Activated CD8-positive, alpha-beta memory T cell treated with anti-CD3 and anti-CD28 coated beads, Interleukin-2, amount 50 U/mL, for 24 hours (primary cell): ENCODE measurements at regions not wholly inside any gene's neighbourhood (a gene's known extent, or its start where the extent isn't known, plus 50 kb on each side); places are given as distances from the start of the nearest gene placed in this dataset.

ENCODE experiments used
- DNase-seq: peaks from one replicate; pipeline ENCODE4 v3.0.0-alpha.2; 2020; ENCODE audit errors: extremely low read depth

DNA sequence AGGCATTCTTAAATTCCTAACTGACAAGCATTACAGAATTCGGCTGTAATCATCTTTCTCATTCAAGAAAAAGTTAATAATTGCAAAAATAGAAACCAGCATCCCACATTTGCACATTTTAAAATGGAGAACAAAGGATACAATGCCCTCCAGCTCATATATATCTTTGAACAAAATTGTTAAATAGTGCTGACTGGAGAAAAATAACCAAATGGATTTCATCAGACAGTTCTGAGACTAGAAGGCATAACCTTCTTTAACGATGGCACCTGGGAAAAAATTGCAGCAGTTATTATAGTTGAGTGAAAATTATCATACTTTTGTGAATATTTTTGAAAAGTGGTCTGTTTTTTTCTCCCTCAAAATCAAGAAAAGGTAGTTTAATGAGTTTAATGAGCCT is 138.9 kb upstream of the CDH19 start:
- DNase-seq: no peak

DNA sequence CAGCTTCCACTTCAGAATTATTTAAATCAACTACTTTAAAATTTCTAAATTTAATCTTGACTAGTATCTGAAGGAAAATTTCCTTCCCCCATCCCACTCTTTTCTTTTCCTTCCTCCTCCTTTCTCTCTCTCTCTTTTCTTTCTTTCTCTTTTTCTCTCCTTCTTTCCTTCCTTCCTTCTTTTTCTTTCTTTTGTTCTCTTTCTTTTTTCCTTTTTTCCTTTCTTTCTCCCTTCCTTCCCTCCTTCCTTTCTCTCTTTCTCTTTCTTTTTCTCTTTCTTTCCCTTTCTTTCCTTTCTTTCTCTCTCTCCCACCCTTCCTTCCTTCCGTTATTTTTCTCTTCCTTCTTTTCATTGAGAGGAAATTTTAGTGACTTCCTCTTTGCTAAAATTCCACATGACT is 132.0 kb upstream of the CDH19 start:
- DNase-seq: no peak

DNA sequence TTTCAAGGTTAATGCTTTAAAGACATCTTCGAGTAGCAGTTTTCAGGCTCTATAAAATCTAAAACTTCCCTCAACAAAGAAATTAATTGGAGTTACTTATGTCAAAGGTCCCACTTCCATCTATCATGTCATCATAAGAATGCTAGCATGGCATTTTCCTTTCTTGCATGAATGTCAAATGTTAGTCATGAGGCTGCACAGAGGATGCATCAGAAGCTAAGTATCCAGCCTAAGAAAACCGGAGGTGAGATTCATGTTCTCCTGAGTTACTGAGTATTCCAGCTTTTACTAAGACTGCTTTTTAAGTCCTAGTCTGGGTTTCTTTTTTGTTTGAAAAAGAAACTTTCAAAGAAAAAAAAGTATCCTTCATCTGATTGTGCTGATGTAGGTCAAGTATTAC is 130.6 kb upstream of the CDH19 start:
- no peak for DNase-seq

DNA sequence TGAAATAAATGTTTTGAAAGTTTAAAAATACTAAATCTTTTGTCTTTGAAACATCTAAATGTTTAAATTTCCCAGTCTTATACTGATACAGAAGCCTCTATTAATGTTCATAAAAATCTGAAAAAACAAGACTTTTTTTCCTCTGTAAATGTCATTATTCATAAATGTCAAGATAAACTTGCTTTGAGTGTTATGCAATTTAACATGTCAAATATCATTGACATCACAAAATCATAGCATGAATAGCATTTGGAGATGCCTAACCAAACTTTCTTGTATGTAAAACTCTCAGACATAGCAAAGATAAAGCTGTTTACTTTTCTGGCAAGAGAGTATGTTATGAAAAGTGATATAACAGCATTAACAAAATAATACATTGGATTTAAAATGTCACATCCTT is 128.0 kb upstream of the CDH19 start:
- DNase-seq: no peak

DNA sequence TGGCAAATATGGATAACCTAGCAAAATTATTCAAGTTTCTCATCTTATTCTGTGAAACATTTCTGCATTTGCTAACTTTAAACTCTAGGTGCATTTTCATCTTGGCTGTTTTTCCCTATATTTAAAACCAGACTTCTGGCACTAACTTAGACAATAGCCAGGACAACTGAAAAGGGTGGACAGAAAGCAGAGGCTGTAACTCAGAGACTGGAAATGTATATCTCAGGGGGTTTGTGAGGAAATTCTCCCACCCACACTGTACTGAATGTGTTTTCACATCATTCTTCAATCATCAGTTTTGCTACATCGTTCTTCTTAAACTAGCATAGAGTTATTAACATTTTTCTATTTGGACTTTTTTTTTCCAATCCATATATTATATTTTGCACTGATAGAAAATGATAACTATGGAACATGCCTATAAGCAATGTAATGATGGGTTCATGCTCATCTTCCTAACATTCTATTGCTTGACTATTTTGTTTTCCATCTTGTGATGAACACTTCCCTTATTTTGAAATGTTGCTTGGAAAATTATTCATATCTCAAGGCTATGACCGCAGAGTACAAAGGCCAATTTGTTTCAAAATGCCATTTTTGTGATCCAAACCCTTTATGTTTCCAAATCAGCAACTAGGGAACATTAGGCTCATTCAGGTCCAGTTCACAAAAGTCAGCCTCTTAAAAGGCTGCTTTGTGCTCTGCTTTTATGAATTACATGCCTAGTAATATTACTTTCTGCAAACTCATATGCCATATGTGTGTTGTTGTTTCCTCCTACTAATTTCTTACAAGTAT is 125.8 kb upstream of the CDH19 start:
- no peak for DNase-seq

DNA sequence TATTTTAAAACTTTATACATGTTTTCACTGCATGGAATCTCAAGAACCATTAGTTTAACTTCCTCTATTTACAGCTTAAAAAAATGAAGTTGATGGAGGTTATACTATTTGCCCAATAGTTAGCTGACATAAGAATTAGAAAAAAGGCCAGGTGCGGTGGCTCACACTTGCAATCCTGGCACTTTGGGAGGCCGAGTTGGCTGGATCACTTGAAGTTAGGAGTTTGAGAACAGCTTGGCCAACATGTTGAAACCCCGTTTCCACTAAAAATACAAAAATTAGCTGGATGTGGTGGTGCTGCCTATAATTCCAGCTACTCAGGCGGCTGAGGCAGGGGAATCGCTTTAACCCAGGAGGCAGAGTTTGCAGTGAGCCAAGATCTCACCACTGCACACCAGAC is 125.1 kb upstream of the CDH19 start:
- no peak for DNase-seq

DNA sequence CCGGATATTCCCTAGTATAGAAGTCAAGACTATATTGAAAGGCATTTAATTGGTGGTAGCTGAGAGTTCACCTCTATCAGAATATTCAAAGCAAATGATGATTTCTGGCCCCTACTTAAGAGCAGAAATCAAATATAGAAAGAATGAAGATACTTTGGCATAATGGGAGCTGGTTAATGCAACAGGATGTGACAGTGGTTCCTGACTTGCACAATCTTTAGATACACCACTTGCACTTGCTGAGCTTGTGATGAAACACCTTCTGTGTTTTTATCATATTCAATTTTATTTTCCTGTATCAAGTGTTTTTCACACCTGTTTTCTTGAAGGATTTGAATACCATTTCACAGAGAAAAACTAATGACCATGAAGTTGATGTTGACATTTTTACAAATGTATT is 124.1 kb upstream of the CDH19 start:
- no peak for DNase-seq

DNA sequence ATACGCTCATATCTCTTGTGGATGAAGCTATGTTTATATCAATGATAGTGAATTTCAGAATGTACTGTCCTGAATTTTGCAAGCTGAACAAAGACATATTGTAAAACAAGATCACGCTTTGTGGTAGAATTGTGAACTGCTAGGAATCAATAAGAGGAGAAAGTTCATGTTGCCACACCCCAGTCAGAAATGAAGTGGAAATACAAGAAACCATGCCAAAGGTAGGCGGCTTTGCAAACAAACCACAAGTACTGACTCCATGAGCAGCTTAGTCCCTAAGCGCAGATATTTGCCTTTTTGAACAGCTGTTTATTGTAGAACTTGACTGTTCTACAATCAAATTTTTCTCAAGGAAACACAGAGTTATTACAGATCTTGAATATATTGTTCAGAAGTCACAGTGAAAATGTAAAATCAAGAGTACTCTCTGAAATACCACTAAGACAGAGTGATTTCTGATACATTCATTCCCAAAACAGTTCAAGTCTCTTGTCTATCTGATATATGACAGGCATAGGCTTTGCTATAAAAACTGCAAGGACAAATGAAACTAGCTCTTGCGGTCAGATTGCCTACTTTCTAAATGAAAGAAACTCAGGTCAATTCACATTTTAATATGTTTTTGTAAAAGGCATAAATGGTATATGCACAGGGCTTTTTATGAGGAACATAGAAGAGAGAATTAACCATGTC is 120.9 kb upstream of the CDH19 start:
- DNase-seq: no peak

DNA sequence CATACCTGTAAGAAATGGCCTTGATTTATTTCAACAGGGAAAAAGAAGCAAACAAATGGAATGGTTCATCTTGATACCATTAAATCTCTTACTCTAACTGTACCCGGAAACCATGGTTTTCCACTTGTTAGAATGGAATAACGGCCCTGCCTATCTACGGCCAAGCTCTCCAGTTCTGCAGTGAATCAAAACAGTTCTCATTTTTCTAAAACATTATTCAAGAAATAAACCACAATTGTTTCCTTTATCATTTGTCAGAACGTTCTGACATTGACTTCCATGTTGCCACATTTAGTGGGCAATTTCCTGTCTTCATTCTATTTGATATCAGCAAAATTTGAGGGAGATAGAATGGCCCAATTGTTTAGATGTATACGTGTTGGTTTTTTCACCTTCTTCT is 118.8 kb upstream of the CDH19 start:
- DNase-seq: no peak

DNA sequence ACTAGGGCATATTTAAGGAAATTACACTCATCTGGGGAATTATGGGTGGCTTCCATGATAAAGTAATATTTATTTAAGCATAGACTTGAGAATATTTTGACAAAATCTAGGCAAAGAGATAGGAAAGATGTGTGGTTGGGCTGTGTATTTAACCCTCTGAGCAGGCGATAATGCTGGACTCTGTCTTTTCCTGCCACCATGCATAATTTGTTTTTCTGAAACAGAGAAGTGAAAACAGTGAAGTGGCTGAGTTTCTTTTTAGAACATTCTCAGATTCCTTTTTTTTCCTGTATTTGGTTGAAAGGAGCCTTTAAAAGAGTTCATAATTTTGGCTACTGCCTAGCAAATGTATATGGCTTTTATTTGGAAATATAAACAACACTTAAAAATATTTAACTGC is 104.8 kb upstream of the CDH19 start:
- DNase-seq: no peak

DNA sequence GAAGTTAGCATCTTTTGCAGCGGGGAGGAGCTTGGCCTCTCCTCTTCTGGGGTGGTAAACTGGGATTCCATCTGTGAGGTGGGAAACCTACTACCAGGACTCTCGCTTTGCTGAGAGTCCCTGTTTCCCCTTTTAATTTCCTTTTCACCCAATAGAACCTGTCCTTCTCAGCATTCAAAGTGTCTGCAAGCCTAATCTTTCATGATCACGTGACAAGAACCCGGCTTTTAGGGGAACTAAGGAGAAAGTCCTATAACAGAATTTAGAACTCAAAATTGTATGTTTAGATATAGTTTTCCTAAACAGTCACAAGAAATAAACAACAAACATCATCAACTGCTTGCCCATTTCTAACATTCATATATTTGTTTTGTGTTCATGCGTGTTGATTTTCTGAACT is 103.6 kb upstream of the CDH19 start:
- no peak for DNase-seq

DNA sequence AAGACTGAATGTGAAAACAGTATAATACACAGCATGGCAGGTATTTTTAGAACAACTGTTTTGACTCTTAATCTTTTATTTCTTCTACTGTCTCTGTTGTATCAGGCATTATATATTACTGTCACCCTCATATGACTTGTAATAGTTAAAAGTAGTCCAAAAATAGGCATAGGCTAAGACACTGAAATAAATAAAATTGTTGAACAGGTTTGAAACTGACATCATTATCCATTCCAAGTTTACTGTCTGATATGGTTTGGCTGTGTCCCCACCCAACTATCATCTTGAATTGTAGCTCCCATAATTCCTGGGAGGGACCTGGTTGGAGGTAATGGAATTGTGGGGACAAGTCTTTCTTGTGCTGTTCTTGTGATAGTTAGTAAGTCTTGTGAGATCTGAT is 91.4 kb upstream of the CDH19 start:
- DNase-seq: no peak

DNA sequence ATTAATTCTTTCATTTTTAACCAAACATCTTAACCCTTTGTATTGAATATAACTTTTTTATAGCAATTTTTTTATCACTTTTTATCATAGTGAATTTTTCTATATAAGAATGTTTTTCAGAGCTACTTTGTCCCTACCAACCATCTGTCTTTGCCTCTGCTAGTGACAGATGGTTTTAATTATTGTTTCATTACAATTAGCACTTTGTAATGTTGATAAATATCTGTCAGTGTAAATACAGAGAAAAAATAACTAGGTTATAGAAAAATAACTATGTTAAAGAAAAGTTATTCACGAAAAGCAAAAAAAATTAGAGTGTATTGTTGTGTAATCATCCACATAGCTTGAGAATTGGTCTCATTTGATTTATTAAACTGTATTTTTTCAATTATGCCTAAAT is 91.0 kb upstream of the CDH19 start:
- DNase-seq: no peak

DNA sequence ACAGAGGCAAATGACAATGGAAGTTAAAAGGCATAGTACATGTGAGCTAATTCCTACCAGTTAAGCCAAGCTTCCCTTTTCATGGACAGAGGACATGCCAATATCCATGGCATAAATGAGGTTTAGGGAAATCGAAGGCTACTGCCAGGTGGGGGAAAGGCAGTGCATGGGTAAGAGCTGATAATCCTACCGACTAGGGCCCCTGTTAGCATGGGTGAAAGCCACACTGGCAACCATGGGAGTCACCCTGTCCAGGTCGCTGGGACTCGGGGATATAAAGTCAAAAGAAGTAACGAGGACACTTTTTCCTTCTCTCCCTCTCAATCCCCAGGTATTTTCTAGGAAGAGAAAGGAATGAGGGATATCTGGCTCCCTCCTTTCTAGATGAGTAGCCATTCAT is 83.7 kb upstream of the CDH19 start:
- DNase-seq: no peak

DNA sequence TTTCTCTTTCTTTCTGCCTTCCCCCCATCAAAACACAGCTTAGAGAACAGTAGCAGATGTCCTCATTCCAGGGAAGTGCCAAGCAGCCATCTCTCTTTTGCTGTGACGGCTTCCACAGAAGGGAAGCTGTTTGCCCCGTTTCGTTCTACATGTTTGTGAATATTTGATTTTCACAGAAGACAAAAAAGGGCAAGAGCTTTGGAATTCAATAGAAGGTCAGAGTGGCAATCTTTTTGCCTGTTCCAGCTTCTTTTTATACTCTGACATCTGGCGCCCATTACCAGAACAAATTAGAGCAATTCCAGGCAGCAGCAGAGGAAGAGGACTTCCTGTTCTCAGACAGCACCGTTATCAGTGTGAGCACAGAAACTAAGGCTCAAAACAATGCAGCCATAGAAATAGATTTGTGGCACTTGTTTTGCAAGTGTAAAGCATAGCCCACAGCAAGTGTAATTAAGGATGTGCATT is 79.0 kb upstream of the CDH19 start:
- no peak for DNase-seq

DNA sequence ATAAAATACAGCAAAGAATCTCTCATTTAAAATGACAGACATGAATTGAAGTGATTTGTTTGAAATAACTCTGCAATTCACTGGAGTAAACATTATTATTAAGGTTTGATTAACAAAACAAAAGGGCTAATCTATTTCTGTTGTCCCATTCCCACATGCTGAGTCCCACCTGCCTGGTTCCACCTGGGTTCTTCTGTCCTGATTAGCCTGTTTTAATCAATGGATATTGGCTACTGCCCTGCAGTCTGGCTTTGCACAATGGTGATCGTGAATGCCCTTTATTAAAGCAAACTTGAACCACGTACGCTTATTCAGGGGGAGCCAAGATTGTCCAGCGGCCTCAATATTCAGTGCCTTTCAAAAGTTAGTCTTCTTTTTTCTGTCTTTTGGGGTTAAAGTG is 72.8 kb upstream of the CDH19 start:
- no peak for DNase-seq

DNA sequence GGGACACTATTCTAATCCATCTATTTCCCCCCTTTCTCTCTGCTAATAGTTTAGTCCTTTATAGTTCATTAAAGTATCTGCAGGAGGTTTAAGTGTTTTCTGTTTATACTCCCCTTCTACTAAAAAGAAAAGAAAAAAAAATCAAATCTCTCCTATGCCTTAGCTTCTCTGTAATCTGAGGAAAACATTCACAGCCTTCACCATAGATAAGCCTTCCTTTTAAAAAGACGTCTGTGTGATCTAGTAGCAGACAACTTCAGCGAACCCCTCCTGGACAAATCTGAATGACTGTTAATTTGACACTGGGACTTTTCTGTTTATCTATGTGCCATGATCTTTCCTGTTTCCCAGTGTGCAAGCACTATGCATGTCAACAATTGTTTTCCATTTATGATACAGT is 70.4 kb upstream of the CDH19 start:
- no peak for DNase-seq

DNA sequence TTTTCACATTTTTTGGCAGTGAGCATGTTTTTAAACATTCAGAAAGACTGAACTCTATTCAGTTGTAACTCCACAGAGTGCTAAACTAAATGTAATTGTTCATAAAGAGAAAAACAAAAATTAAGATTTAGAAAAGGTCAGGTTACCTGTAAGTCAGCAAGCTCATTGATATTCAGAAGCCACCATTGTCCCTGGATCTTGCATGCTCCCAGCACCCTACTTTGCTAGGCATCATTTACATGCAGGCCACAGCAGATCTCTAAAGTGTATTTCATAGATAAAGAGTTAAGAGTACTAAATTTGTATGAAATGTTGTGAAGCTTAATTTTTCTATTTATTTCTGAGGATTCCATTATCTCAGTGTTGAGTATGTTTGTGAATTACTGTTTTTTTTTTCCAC is 64.8 kb upstream of the CDH19 start:
- no peak for DNase-seq

DNA sequence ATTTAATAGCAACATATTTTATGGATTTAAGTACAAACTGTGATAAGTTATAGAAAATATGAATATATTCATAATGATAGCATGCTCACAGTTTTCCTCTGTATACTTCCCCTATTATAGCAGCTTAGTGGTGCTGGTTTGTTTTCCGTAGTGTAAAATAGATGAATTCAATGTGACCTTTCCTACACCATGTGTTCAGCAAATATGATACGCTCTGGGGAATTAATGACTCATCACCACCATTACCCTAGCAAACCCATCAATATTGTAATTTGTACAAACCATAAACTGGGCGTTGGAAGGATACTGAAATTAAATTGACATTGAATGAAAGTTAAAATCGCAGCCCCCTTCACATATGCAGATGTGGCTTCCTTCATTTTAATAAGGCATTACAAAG is 58.7 kb upstream of the CDH19 start:
- no peak for DNase-seq

DNA sequence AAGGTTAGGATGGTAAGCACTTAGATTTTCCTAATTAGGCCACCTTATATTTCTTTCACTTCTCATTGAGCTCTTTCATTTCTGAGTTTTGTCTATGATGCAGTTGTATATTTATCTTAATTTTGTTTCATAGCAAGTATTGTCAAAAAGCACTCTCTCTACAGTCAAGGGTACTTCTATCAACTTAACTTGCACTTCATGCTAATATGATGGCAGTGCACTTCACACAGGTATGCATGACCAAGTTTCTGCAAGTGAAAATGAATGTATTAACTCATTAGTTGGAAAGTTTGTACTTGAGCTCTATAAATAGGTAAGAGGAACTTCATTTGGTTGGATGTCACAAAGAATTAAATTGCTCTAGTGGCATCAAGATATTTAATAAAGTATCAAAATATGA is 51.5 kb upstream of the CDH19 start:
- no peak for DNase-seq
